ENCODE measurements at regions not wholly inside any gene's neighbourhood (a gene's known extent, or its start where the extent isn't known, plus 50 kb on each side); places are given as distances from the start of the nearest gene placed in this dataset.

GRCh38 chr4:1511441-1512041, 105.3 kb upstream of the NKX1-1 start:
- DNase-seq (ENCODE audit: low read depth, low spot score): no peak

- DNase-seq (ENCODE audit: low read depth, low spot score): no peak
Measured at GRCh38 chr4:1510931-1511330, 104.7 kb upstream of the NKX1-1 start.

GRCh38 chr4:1509366-1509765, 103.1 kb upstream of the NKX1-1 start:
- no peak for DNase-seq (ENCODE audit: low read depth, low spot score)

GRCh38 chr4:1508161-1509160, 102.2 kb upstream of the NKX1-1 start:
- DNase-seq (ENCODE audit: low read depth, low spot score): no peak

- DNase-seq (ENCODE audit: low read depth, low spot score): no peak
Measured at GRCh38 chr4:1506956-1507721, 100.9 kb upstream of the NKX1-1 start.

GRCh38 chr4:1505511-1506460, 99.5 kb upstream of the NKX1-1 start:
- no peak for DNase-seq (ENCODE audit: low read depth, low spot score)

GRCh38 chr4:1504595-1505500, 98.6 kb upstream of the NKX1-1 start:
- no peak for DNase-seq (ENCODE audit: low read depth, low spot score)

GRCh38 chr4:1503583-1504471, 97.6 kb upstream of the NKX1-1 start:
- DNase-seq (ENCODE audit: low read depth, low spot score): no peak

- DNase-seq (ENCODE audit: low read depth, low spot score): no peak
Measured at GRCh38 chr4:1502976-1503375, 96.7 kb upstream of the NKX1-1 start.

GRCh38 chr4:1502501-1502886, 96.3 kb upstream of the NKX1-1 start:
- no peak for DNase-seq (ENCODE audit: low read depth, low spot score)

GRCh38 chr4:1501754-1502500, 95.7 kb upstream of the NKX1-1 start:
- DNase-seq (ENCODE audit: low read depth, low spot score): no peak

GRCh38 chr4:1500966-1501753, 94.9 kb upstream of the NKX1-1 start:
- no peak for DNase-seq (ENCODE audit: low read depth, low spot score)

- DNase-seq (ENCODE audit: low read depth, low spot score): no peak
Measured at GRCh38 chr4:1500231-1500965, 94.2 kb upstream of the NKX1-1 start.

- DNase-seq (ENCODE audit: low read depth, low spot score): no peak
Measured at GRCh38 chr4:1499465-1499864, 93.2 kb upstream of the NKX1-1 start.

GRCh38 chr4:1497189-1497801, 91.1 kb upstream of the NKX1-1 start:
- DNase-seq (ENCODE audit: low read depth, low spot score): no peak

GRCh38 chr4:1496116-1496642, 89.9 kb upstream of the NKX1-1 start:
- no peak for DNase-seq (ENCODE audit: low read depth, low spot score)

Data from activated naive CD8-positive, alpha-beta T cell treated with anti-CD3 and anti-CD28 coated beads, Interleukin-2, amount 50 U/mL, for 16 hours (primary cell).